Mononuclear cell (primary cell): ENCODE measurements at regions not wholly inside any gene's neighbourhood (a gene's known extent, or its start where the extent isn't known, plus 50 kb on each side); places are given as distances from the start of the nearest gene placed in this dataset.

Source experiments
- H3K27me3 ChIP-seq: 2 replicates; pipeline ENCODE4 v1.6.0; 2011; ENCODE audit warnings: low read length, control low read depth; ENCODE audit not compliant: insufficient read depth
- H3K4me1 ChIP-seq: 2 replicates; pipeline ENCODE4 v1.5.1; 2011; ENCODE audit warnings: mild to moderate bottlenecking, low read length, control low read depth; ENCODE audit not compliant: insufficient read depth
- H3K4me3 ChIP-seq: 2 replicates; pipeline ENCODE4 v1.5.1; 2011; ENCODE audit warnings: mild to moderate bottlenecking, low read length, moderate library complexity
- H3K9me3 ChIP-seq: 2 replicates; pipeline ENCODE4 v1.5.1; 2011; ENCODE audit warnings: low read depth, mild to moderate bottlenecking, control low read depth, low read length

- Histone ChIP-seq H3K4me3 (no peak overlapping the region), H3K4me1 (peaks cover 23% of the 10 kb centered on the region), H3K27me3 (no peaks in the 10 kb centered on the region), H3K9me3 (no peaks in the 10 kb centered on the region)
Observed at GRCh38 chr2:43057742-43058725, 168.4 kb downstream of the ZFP36L2 start.

DNA sequence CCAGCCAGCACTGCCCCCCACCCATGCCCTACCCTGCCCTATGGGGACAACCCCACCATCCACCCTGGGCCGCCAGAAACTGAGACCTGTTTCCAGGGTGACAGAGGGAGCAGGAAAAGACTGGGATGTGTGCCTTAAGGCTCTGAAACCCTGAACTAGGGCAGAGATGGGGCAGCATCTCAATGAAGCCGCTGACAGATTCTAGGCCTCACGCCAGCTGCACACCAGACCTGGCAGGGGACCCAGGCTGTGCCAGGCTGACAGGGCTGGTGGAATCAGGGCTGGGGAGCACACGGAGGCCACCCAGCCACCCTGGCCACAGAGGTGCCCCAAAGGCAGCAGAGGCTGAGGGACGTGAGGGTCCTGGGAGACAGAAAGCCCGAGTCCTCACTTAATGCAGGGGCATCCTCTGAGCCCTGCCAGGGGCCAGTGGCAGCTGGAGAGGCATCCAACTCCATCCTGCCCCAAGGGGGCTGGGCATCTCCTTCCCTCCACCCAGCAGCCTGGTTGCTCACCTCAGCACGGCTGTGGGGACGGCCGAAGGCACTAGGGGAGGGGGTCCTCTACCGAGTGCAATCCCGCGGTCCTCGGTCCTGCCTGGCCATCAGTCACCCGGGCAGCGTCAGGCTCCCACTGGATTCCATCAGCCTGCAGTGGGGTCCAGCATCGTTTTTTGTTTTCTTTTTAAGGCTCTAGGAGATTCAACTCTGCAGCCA is 169.2 kb downstream of the ZFP36L2 start:
- Histone ChIP-seq H3K4me1 (peaks cover 23% of the 10 kb centered on the region), H3K9me3 (no peaks in the 10 kb centered on the region), H3K4me3 (no peak overlapping the region), H3K27me3 (no peaks in the 10 kb centered on the region)

DNA sequence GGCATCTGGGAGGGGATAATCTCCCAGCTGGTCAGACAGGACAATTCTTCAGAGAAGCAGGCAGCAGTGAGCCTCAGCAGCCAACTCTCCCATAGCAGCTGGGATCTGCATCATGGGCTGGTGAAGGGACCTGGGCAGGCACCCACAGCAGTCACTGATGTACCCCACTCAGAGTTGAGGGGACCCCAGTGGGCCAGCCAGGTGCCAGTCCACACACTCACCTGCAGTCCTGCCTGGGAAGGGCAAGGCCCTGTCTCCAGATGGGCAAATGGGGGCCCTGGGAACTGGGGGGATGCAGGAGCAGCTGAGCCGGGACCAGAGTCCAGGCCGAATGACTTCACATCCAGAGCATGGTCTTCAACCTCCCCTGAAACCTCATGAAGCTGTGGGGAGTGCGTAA is 170.4 kb downstream of the ZFP36L2 start:
- Histone ChIP-seq H3K27me3 (no peaks in the 10 kb centered on the region), H3K4me1 (peaks cover 25% of the 10 kb centered on the region), H3K4me3 (no peak overlapping the region), H3K9me3 (no peaks in the 10 kb centered on the region)

- H3K27me3 ChIP-seq, result no peaks in the 10 kb centered on the region
- peaks cover 27% of the 10 kb centered on the region for H3K4me1 ChIP-seq
- H3K4me3 ChIP-seq, result no peak overlapping the region
- no peaks in the 10 kb centered on the region for H3K9me3 ChIP-seq
Observed at GRCh38 chr2:43055086-43055912, 171.1 kb downstream of the ZFP36L2 start.

GRCh38 chr2:43054367-43054766 is 172.0 kb downstream of the ZFP36L2 start:
- no peaks in the 10 kb centered on the region for H3K9me3 ChIP-seq
- no peaks in the 10 kb centered on the region for H3K27me3 ChIP-seq
- no peak overlapping the region for H3K4me3 ChIP-seq
- H3K4me1 ChIP-seq, result peaks cover 21% of the 10 kb centered on the region

DNA sequence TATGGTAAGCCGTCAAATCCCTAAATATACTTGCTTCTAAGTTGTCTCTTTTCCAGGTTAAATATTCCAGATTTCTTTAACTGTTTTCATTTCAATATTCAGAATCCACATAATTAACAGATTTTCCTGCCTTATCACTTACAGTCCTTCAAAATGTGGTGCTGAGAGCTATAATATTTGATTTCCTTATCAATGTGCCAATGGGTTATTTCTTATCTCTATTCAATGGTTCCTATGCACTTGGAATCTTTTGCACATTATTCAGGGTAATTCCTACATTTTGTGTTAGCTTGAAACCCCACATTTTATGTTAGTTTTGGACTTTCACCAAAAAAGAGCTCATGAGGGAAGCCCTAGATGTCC is 173.5 kb downstream of the ZFP36L2 start:
- Histone ChIP-seq H3K4me1 (peaks cover 13% of the 10 kb centered on the region), H3K9me3 (no peaks in the 10 kb centered on the region)

GRCh38 chr2:43052204-43052943 is 174.0 kb downstream of the ZFP36L2 start:
- no peak overlapping the region for H3K4me3 ChIP-seq
- H3K27me3 ChIP-seq, result no peaks in the 10 kb centered on the region
- H3K9me3 ChIP-seq, result no peaks in the 10 kb centered on the region
- H3K4me1 ChIP-seq, result peaks cover 15% of the 10 kb centered on the region

More for the DNA sequence above, 173.5 kb downstream of the ZFP36L2 start:
- H3K4me3 ChIP-seq, result no peak overlapping the region
- no peaks in the 10 kb centered on the region for H3K27me3 ChIP-seq

- Histone ChIP-seq H3K4me3 (no peak overlapping the region), H3K9me3 (no peaks in the 10 kb centered on the region)
Observed at GRCh38 chr2:43051338-43051737, 175.1 kb downstream of the ZFP36L2 start.

GRCh38 chr2:43050866-43051265 is 175.5 kb downstream of the ZFP36L2 start:
- H3K27me3 ChIP-seq, result no peaks in the 10 kb centered on the region
- H3K4me3 ChIP-seq, result no peak overlapping the region
- H3K9me3 ChIP-seq, result no peaks in the 10 kb centered on the region
- peaks cover 28% of the 10 kb centered on the region for H3K4me1 ChIP-seq

More at GRCh38 chr2:43051338-43051737, 175.1 kb downstream of the ZFP36L2 start:
- Histone ChIP-seq H3K4me1 (peaks cover 25% of the 10 kb centered on the region), H3K27me3 (no peaks in the 10 kb centered on the region)

GRCh38 chr2:43049836-43050801 is 176.3 kb downstream of the ZFP36L2 start:
- Histone ChIP-seq H3K4me3 (no peak overlapping the region), H3K9me3 (no peaks in the 10 kb centered on the region), H3K27me3 (no peaks in the 10 kb centered on the region), H3K4me1 (peaks cover 28% of the 10 kb centered on the region)

GRCh38 chr2:43047187-43047780 is 179.1 kb downstream of the ZFP36L2 start:
- no peak overlapping the region for H3K4me3 ChIP-seq
- H3K4me1 ChIP-seq, result peaks cover 28% of the 10 kb centered on the region
- no peaks in the 10 kb centered on the region for H3K9me3 ChIP-seq
- no peaks in the 10 kb centered on the region for H3K27me3 ChIP-seq

DNA sequence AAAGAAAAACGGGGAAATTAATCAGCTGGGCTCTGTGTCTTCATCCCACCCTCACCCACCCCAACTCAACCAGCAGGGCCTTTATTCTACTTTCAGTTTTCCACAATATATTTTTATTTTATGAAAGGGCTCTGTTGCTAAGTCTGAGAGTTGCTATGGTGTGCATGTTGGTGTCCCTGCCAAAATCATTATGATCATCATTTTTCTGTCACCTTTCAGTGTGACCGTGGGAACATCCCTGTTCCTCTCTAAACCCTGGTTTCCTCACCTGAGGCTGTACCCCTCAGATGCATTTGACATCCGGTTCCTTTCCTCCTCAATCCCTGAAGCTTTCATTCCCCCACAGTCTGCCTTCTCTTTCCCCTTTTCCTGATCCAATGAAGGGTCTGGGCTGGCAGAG is 180.5 kb downstream of the ZFP36L2 start:
- H3K9me3 ChIP-seq, result no peaks in the 10 kb centered on the region
- no peak overlapping the region for H3K4me3 ChIP-seq
- H3K4me1 ChIP-seq, result peaks cover 24% of the 10 kb centered on the region
- no peaks in the 10 kb centered on the region for H3K27me3 ChIP-seq

GRCh38 chr2:43044093-43044681 is 182.2 kb downstream of the ZFP36L2 start:
- H3K27me3 ChIP-seq, result no peaks in the 10 kb centered on the region
- peaks cover 30% of the 10 kb centered on the region for H3K4me1 ChIP-seq
- H3K4me3 ChIP-seq, result no peak overlapping the region
- H3K9me3 ChIP-seq, result no peaks in the 10 kb centered on the region
